ENCODE measurements at regions not wholly inside any gene's neighbourhood (a gene's known extent, or its start where the extent isn't known, plus 50 kb on each side); places are given as distances from the start of the nearest gene placed in this dataset.
"Not testable (repeated sequence)": the region's sequence is repeated elsewhere in the genome, so short reads cannot be mapped to it uniquely, and the experiment has no call there.

- H3K36me3 ChIP-seq (ENCODE audit: control insufficient read depth in 2 of 2, insufficient read depth in 2 of 2, low read length in 1 of 2) = no peaks in the 10 kb centered on the region
- no peak overlapping the region for H3K27ac ChIP-seq (ENCODE audit: low read depth in 1 of 2, low read length in 1 of 2)
- H3K9me3 ChIP-seq (ENCODE audit: control insufficient read depth in 2 of 2, insufficient read depth in 1 of 2, low read length in 1 of 2) = no peaks in the 10 kb centered on the region
- H3K4me3 ChIP-seq (ENCODE audit: low read length in 2 of 2) = no peak overlapping the region
- DNase-seq (ENCODE audit: low read depth in 6 of 9, low spot score in 9 of 9) = no peak
- 89% methylated on average over 5 of the region's 5 CpGs for WGBS
- no peaks in the 10 kb centered on the region for H3K27me3 ChIP-seq (ENCODE audit: control insufficient read depth in 2 of 2, insufficient read depth in 1 of 2, low read length in 1 of 2)
- H3K4me1 ChIP-seq (ENCODE audit: control insufficient read depth in 2 of 2, insufficient read depth in 2 of 2, low read length in 2 of 2) = no peaks in the 10 kb centered on the region
Measured at GRCh38 chr22:19655399-19655798, 58.9 kb upstream of the SEPTIN5 start.

GRCh38 chr22:19656541-19657251, 57.6 kb upstream of the SEPTIN5 start:
- no peak for DNase-seq (ENCODE audit: low read depth in 6 of 9, low spot score in 9 of 9)
- Histone ChIP-seq H3K4me1 (ENCODE audit: control insufficient read depth in 2 of 2, insufficient read depth in 2 of 2, low read length in 2 of 2) (no peaks in the 10 kb centered on the region), H3K4me3 (ENCODE audit: low read length in 2 of 2) (no peak overlapping the region), H3K36me3 (ENCODE audit: control insufficient read depth in 2 of 2, insufficient read depth in 2 of 2, low read length in 1 of 2) (no peaks in the 10 kb centered on the region), H3K9me3 (ENCODE audit: control insufficient read depth in 2 of 2, insufficient read depth in 1 of 2, low read length in 1 of 2) (no peaks in the 10 kb centered on the region), H3K27me3 (ENCODE audit: control insufficient read depth in 2 of 2, insufficient read depth in 1 of 2, low read length in 1 of 2) (no peaks in the 10 kb centered on the region), H3K27ac (ENCODE audit: low read depth in 1 of 2, low read length in 1 of 2) (no peak overlapping the region)
- WGBS = 99% methylated on average over 21 of the region's 21 CpGs

DNA sequence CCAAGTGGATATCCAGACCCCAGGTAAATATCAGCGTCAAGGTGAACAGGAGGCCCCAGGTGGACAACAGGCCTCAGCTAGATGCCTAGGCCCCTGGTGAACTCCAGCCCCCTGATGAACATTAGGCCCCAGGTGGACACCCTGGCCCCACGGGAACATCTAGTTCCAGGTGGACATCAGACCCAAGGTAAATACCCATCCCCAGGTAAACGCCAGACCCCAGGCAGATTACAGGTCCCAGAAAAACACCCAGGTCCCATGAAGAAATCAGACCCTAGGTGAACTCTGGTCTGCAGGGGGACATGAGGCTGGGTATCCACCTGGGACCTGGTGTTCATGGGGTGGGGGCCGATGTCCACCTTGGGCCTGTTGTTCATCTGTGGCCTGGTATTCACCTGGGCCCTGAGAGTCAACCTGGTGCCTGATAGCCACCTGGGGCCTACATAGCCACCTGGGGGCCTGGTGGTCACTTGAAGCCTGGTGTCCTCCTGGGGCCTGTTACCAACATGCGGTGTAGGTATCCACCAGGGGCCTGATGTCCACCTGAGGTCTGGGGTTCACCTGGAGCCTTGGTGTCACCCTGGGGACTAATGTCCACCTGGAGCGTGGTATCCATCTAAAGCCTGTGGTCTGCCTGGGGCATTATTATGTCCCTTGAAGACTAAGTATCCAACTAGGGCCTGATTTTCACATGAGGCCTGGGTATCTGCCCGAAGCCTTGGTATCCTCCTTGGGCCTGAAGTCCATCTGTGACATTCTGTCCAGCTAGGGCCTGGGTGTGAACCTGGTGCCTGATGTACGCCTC, 56.8 kb upstream of the SEPTIN5 start:
- Histone ChIP-seq H3K9me3 (ENCODE audit: control insufficient read depth in 2 of 2, insufficient read depth in 1 of 2, low read length in 1 of 2) (no peaks in the 10 kb centered on the region), H3K4me3 (ENCODE audit: low read length in 2 of 2) (no peak overlapping the region), H3K36me3 (ENCODE audit: control insufficient read depth in 2 of 2, insufficient read depth in 2 of 2, low read length in 1 of 2) (no peaks in the 10 kb centered on the region), H3K27me3 (ENCODE audit: control insufficient read depth in 2 of 2, insufficient read depth in 1 of 2, low read length in 1 of 2) (peaks cover 0 to 3% of the 10 kb centered on the region in 2 donors), H3K27ac (ENCODE audit: low read depth in 1 of 2, low read length in 1 of 2) (no peak overlapping the region), H3K4me1 (ENCODE audit: control insufficient read depth in 2 of 2, insufficient read depth in 2 of 2, low read length in 2 of 2) (no peaks in the 10 kb centered on the region)
- WGBS = 96% methylated on average over 8 of the region's 8 CpGs
- no peak for DNase-seq (ENCODE audit: low read depth in 6 of 9, low spot score in 9 of 9)

GRCh38 chr22:19658057-19658966, 56.0 kb upstream of the SEPTIN5 start:
- 98% methylated on average over 10 of the region's 10 CpGs for WGBS
- no peaks in the 10 kb centered on the region for H3K4me1 ChIP-seq (ENCODE audit: control insufficient read depth in 2 of 2, insufficient read depth in 2 of 2, low read length in 2 of 2)
- DNase-seq (ENCODE audit: low read depth in 6 of 9, low spot score in 9 of 9) = no peak
- no peak overlapping the region for H3K27ac ChIP-seq (ENCODE audit: low read depth in 1 of 2, low read length in 1 of 2)
- no peak overlapping the region for H3K4me3 ChIP-seq (ENCODE audit: low read length in 2 of 2)
- no peaks in the 10 kb centered on the region for H3K36me3 ChIP-seq (ENCODE audit: control insufficient read depth in 2 of 2, insufficient read depth in 2 of 2, low read length in 1 of 2)
- H3K27me3 ChIP-seq (ENCODE audit: control insufficient read depth in 2 of 2, insufficient read depth in 1 of 2, low read length in 1 of 2) = peaks cover 0 to 3% of the 10 kb centered on the region in 2 donors
- H3K9me3 ChIP-seq (ENCODE audit: control insufficient read depth in 2 of 2, insufficient read depth in 1 of 2, low read length in 1 of 2) = no peaks in the 10 kb centered on the region

DNA sequence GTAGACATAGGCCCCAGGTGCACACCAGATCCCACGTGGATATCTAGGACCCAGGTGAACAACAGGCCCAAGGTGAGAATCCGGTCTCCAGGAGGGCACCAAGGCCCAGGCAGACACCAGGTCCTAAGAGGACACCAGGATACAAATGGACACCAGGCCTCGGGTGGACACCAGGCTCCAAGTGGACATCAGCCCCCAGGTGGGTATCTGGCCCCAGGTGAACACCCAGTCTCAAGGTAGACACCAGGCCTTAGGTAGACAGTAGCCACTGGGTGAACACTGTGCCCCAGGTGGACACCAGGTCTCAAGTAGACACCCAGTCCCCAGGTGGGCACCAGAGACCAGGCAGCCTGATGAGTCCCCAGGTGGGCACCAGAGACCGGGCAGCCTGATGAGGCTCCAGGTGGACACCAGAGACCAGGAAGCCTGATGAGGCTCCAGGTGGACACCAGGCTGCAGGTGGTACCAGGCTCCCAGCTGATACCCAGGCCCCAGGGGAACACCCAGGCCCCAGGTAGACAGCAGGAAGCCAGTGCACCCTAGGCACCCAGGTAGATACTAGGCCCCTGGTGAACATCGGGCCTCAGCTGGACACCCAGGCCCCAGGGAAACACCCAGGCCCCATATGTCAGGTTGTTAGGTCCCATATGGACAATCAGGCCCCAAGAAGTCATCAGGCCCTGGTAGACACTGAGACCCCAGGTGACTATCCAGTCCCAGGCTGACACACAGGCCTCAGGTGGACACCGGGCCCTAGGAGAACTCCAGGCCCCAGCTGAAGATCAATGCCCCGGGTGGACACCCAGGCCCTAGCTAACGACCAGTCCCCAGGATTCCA, 55.1 kb upstream of the SEPTIN5 start:
- Histone ChIP-seq H3K27me3 (ENCODE audit: control insufficient read depth in 2 of 2, insufficient read depth in 1 of 2, low read length in 1 of 2) (peaks cover 0 to 3% of the 10 kb centered on the region in 2 donors), H3K9me3 (ENCODE audit: control insufficient read depth in 2 of 2, insufficient read depth in 1 of 2, low read length in 1 of 2) (no peaks in the 10 kb centered on the region), H3K36me3 (ENCODE audit: control insufficient read depth in 2 of 2, insufficient read depth in 2 of 2, low read length in 1 of 2) (no peaks in the 10 kb centered on the region), H3K4me1 (ENCODE audit: control insufficient read depth in 2 of 2, insufficient read depth in 2 of 2, low read length in 2 of 2) (no peaks in the 10 kb centered on the region), H3K4me3 (ENCODE audit: low read length in 2 of 2) (no peak overlapping the region), H3K27ac (ENCODE audit: low read depth in 1 of 2, low read length in 1 of 2) (no peak overlapping the region)
- no peak for DNase-seq (ENCODE audit: low read depth in 6 of 9, low spot score in 9 of 9)
- 98% methylated on average over 8 of the region's 8 CpGs for whole genome bisulfite sequencing

DNA sequence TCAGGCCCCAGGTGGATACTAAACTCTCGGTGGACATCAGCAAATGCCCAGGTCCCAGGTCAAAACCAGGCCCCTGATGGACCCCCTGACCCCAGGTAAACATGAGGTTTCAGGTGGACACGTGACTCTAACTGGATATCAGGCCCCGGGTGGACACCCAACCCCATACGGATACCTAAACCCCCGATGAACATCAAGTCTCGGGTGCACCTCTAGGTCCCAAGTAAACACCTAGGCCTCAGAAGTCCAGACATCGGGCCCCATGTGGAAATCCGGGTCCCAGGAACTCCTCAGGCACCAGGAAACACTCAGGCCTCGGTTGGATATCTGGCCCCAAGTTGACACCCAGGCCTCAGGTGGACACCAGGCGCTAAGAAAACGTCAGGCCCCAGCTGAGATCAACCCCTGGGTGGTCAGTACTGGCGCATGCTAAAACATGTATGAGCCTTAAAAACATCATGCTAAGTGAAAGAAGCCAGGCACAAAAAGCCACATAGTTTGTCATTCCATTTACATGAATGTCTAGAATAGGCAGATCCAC, 54.4 kb upstream of the SEPTIN5 start:
- H3K36me3 ChIP-seq (ENCODE audit: control insufficient read depth in 2 of 2, insufficient read depth in 2 of 2, low read length in 1 of 2) = no peaks in the 10 kb centered on the region
- 97% methylated on average over 12 of the region's 12 CpGs for WGBS
- H3K4me3 ChIP-seq (ENCODE audit: low read length in 2 of 2) = no peak overlapping the region
- DNase-seq (ENCODE audit: low read depth in 6 of 9, low spot score in 9 of 9) = no peak
- peaks cover 0 to 3% of the 10 kb centered on the region in 2 donors for H3K27me3 ChIP-seq (ENCODE audit: control insufficient read depth in 2 of 2, insufficient read depth in 1 of 2, low read length in 1 of 2)
- no peak overlapping the region for H3K27ac ChIP-seq (ENCODE audit: low read depth in 1 of 2, low read length in 1 of 2)
- no peaks in the 10 kb centered on the region for H3K4me1 ChIP-seq (ENCODE audit: control insufficient read depth in 2 of 2, insufficient read depth in 2 of 2, low read length in 2 of 2)
- no peaks in the 10 kb centered on the region for H3K9me3 ChIP-seq (ENCODE audit: control insufficient read depth in 2 of 2, insufficient read depth in 1 of 2, low read length in 1 of 2)

DNA sequence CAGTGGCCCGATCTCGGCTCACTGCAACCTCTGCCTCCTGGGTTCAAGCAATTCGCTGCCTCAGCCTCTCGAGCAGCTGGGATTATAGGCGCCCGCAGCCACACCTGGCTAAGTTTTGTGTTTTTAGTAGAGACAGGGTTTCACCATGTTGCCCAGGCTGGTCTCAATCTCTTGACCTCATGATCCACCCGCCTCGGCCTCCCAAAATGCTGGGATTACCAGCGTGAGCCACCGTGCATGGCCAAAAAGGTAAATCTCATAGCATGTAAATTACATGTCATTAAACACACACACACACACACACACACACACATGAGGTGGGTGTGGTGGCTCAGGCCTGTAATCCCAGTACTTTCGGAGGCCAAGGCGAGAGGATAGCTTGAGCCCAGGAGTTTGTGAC, 53.7 kb upstream of the SEPTIN5 start:
- H3K27ac ChIP-seq (ENCODE audit: low read depth in 1 of 2, low read length in 1 of 2); H3K27me3 ChIP-seq (ENCODE audit: control insufficient read depth in 2 of 2, insufficient read depth in 1 of 2, low read length in 1 of 2); H3K36me3 ChIP-seq (ENCODE audit: control insufficient read depth in 2 of 2, insufficient read depth in 2 of 2, low read length in 1 of 2); H3K4me3 ChIP-seq (ENCODE audit: low read length in 2 of 2); DNase-seq (ENCODE audit: low read depth in 6 of 9, low spot score in 9 of 9); H3K4me1 ChIP-seq (ENCODE audit: control insufficient read depth in 2 of 2, insufficient read depth in 2 of 2, low read length in 2 of 2); H3K9me3 ChIP-seq (ENCODE audit: control insufficient read depth in 2 of 2, insufficient read depth in 1 of 2, low read length in 1 of 2): not testable (repeated sequence)
- WGBS = 97% methylated on average over 12 of the region's 12 CpGs

GRCh38 chr22:19661156-19661555, 53.1 kb upstream of the SEPTIN5 start:
- no peak for DNase-seq (ENCODE audit: low read depth in 6 of 9, low spot score in 9 of 9)
- Histone ChIP-seq H3K27me3 (ENCODE audit: control insufficient read depth in 2 of 2, insufficient read depth in 1 of 2, low read length in 1 of 2) (peaks cover 0 to 3% of the 10 kb centered on the region in 2 donors), H3K4me3 (ENCODE audit: low read length in 2 of 2) (no peak overlapping the region), H3K36me3 (ENCODE audit: control insufficient read depth in 2 of 2, insufficient read depth in 2 of 2, low read length in 1 of 2) (no peaks in the 10 kb centered on the region), H3K4me1 (ENCODE audit: control insufficient read depth in 2 of 2, insufficient read depth in 2 of 2, low read length in 2 of 2) (no peaks in the 10 kb centered on the region), H3K27ac (ENCODE audit: low read depth in 1 of 2, low read length in 1 of 2) (no peak overlapping the region), H3K9me3 (ENCODE audit: control insufficient read depth in 2 of 2, insufficient read depth in 1 of 2, low read length in 1 of 2) (no peaks in the 10 kb centered on the region)

Measured in thymus (tissue), 11 donors.